Natural killer cell (primary cell): ENCODE measurements at regions not wholly inside any gene's neighbourhood (a gene's known extent, or its start where the extent isn't known, plus 50 kb on each side); places are given as distances from the start of the nearest gene placed in this dataset.

Experiments used
- ATAC-seq, 3 donors: fragments of 150-1000 bp in 2 of 3; fragments of 200-7000 bp in 1 of 3; cut with Tn5 transposase; 1 replicate in 1 of 3; 2 replicates in 2 of 3; pipeline ENCODE4 v1.10.0; 2021; ENCODE audit warnings: mild to moderate bottlenecking in 2 of 3, moderate library complexity in 2 of 3
- DNase-seq, 2 donors: peaks; one replicate each; pipeline versions ENCODE4 v3.0.0 to v3.0.0-alpha.2; 2013 to 2021; ENCODE audit warnings: mixed read lengths in 1 of 2
- H3K27ac ChIP-seq: one replicate; pipeline ENCODE4 v1.5.1; 2013; ENCODE audit warnings: mild to moderate bottlenecking, low read length
- H3K27me3 ChIP-seq: one replicate; pipeline ENCODE4 v1.6.1; 2013; ENCODE audit warnings: low read length; ENCODE audit not compliant: control insufficient read depth, insufficient read depth
- H3K36me3 ChIP-seq: one replicate; pipeline ENCODE4 v1.6.1; 2013; ENCODE audit warnings: low read length; ENCODE audit not compliant: control insufficient read depth, insufficient read depth
- H3K4me1 ChIP-seq: one replicate; pipeline ENCODE4 v1.6.1; 2013; ENCODE audit warnings: low read length; ENCODE audit not compliant: control insufficient read depth, insufficient read depth
- H3K4me3 ChIP-seq: one replicate; pipeline ENCODE4 v1.5.1; 2013; ENCODE audit warnings: low read length
- H3K9me3 ChIP-seq: one replicate; pipeline ENCODE4 v1.6.1; 2013; ENCODE audit warnings: low read length; ENCODE audit not compliant: control insufficient read depth, insufficient read depth
- H3K27ac Mint-ChIP-seq, 2 donors: one replicate each; pipeline ENCODE4 v1.8.0; 2022; ENCODE audit warnings: mild to moderate bottlenecking in 2 of 2, mixed read lengths in 2 of 2, moderate library complexity in 1 of 2
- H3K27me3 Mint-ChIP-seq, 2 donors: one replicate each; pipeline ENCODE4 v1.8.0; 2022; ENCODE audit warnings: low read depth in 2 of 2, mixed read lengths in 2 of 2
- H3K36me3 Mint-ChIP-seq: one replicate; pipeline ENCODE4 v1.8.0; 2022; ENCODE audit warnings: mixed read lengths
- H3K4me1 Mint-ChIP-seq, 2 donors: one replicate each; pipeline ENCODE4 v1.8.0; 2022; ENCODE audit warnings: mixed read lengths in 2 of 2
- H3K4me3 Mint-ChIP-seq: one replicate; pipeline ENCODE4 v1.8.0; 2022; ENCODE audit warnings: mild to moderate bottlenecking, moderate library complexity, mixed read lengths
- H3K9me3 Mint-ChIP-seq, 2 donors: one replicate each; pipeline ENCODE4 v1.8.0; 2022; ENCODE audit warnings: mixed read lengths in 2 of 2
- WGBS: methylation state at CpG from one replicate; pipeline ENCODE4 v1.1.7; 2013; ENCODE audit warnings: missing lambda C conversion rate; ENCODE audit not compliant: insufficient coverage; 5-methylcytosine and 5-hydroxymethylcytosine counted together
- intact Hi-C: fragments of 100-400 bp; cut with micrococcal nuclease; formaldehyde crosslinking; loops from one replicate; pipeline ENCODE4 v1.14.2; 2022
- TF ChIP-seq, protein P1 (sequence below): fragments of 200-600 bp; IDR thresholded peaks from one replicate; pipeline ENCODE4 v1.8.0; 2022; ENCODE audit warnings: antibody characterized with exemption

DNA sequence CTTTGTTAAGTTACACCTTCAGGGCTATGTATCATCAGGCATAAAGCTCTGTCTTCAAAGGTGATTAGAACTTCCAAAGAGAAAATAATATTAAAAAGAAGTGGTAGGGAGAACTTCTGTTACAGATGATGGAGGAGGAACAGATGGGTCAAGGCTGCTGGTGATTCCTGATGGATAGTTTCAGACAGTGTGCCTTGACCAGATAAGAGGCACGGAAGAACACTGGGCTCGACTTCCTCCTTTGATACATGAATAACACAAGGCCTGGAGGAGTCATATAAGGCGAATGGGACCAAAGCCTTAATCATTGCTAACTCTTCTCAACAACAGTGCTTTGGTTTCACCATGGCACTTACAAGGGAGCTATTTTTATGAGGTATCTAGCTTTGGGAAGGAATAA, 128.1 kb upstream of the RXFP2 start:
- no peak overlapping the region for H3K4me3 Mint-ChIP-seq
- Histone ChIP-seq H3K4me1 (no peaks in the 10 kb centered on the region), H3K4me3 (no peak overlapping the region), H3K27me3 (no peaks in the 10 kb centered on the region), H3K27ac (no peak overlapping the region), H3K9me3 (no peaks in the 10 kb centered on the region), H3K36me3 (no peaks in the 10 kb centered on the region)
- no peaks in the 10 kb centered on the region for H3K36me3 Mint-ChIP-seq
- no peak for DNase-seq
- intact Hi-C loops = no loop called here
- H3K27ac Mint-ChIP-seq = no peak overlapping the region
- H3K9me3 Mint-ChIP-seq = peaks cover 0 to 3% of the 10 kb centered on the region in 2 donors
- WGBS = 81% methylated on average over 3 of the region's 3 CpGs
- TF ChIP-seq, protein P1, sequence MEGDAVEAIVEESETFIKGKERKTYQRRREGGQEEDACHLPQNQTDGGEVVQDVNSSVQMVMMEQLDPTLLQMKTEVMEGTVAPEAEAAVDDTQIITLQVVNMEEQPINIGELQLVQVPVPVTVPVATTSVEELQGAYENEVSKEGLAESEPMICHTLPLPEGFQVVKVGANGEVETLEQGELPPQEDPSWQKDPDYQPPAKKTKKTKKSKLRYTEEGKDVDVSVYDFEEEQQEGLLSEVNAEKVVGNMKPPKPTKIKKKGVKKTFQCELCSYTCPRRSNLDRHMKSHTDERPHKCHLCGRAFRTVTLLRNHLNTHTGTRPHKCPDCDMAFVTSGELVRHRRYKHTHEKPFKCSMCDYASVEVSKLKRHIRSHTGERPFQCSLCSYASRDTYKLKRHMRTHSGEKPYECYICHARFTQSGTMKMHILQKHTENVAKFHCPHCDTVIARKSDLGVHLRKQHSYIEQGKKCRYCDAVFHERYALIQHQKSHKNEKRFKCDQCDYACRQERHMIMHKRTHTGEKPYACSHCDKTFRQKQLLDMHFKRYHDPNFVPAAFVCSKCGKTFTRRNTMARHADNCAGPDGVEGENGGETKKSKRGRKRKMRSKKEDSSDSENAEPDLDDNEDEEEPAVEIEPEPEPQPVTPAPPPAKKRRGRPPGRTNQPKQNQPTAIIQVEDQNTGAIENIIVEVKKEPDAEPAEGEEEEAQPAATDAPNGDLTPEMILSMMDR = no peak
- ATAC-seq = no peak
- no peaks in the 10 kb centered on the region for H3K27me3 Mint-ChIP-seq
- H3K4me1 Mint-ChIP-seq = peaks cover 0 to 4% of the 10 kb centered on the region in 2 donors

- H3K4me3 Mint-ChIP-seq = no peak overlapping the region
Measured at GRCh38 chr13:31614073-31614472, 125.3 kb upstream of the RXFP2 start.

GRCh38 chr13:31614704-31615103, 124.6 kb upstream of the RXFP2 start:
- peaks cover 0 to 3% of the 10 kb centered on the region in 2 donors for H3K9me3 Mint-ChIP-seq
- TF ChIP-seq, protein P1 = no peak
- H3K36me3 Mint-ChIP-seq = no peaks in the 10 kb centered on the region
- H3K27me3 Mint-ChIP-seq = no peaks in the 10 kb centered on the region
- intact Hi-C loops = no loop called here
- Histone ChIP-seq H3K36me3 (no peaks in the 10 kb centered on the region), H3K9me3 (no peaks in the 10 kb centered on the region), H3K4me3 (no peak overlapping the region), H3K4me1 (no peaks in the 10 kb centered on the region), H3K27me3 (no peaks in the 10 kb centered on the region), H3K27ac (no peak overlapping the region)
- 67% methylated on average over 1 of the region's 1 CpG for WGBS
- no peak for DNase-seq
- no peak overlapping the region for H3K27ac Mint-ChIP-seq
- ATAC-seq = no peak
- H3K4me3 Mint-ChIP-seq = no peak overlapping the region
- H3K4me1 Mint-ChIP-seq = no peaks in the 10 kb centered on the region

More at GRCh38 chr13:31614073-31614472, 125.3 kb upstream of the RXFP2 start:
- Histone ChIP-seq H3K36me3 (no peaks in the 10 kb centered on the region), H3K27me3 (no peaks in the 10 kb centered on the region), H3K9me3 (no peaks in the 10 kb centered on the region), H3K4me3 (no peak overlapping the region), H3K27ac (no peak overlapping the region), H3K4me1 (no peaks in the 10 kb centered on the region)
- ATAC-seq (no peak), DNase-seq (no peak)
- H3K4me1 Mint-ChIP-seq = no peaks in the 10 kb centered on the region
- H3K27me3 Mint-ChIP-seq = no peaks in the 10 kb centered on the region
- H3K27ac Mint-ChIP-seq = no peak overlapping the region
- TF ChIP-seq, protein P1 = no peak
- intact Hi-C loops = no loop called here
- peaks cover 0 to 3% of the 10 kb centered on the region in 2 donors for H3K9me3 Mint-ChIP-seq
- H3K36me3 Mint-ChIP-seq = no peaks in the 10 kb centered on the region
- WGBS = 95% methylated on average over 3 of the region's 3 CpGs

DNA sequence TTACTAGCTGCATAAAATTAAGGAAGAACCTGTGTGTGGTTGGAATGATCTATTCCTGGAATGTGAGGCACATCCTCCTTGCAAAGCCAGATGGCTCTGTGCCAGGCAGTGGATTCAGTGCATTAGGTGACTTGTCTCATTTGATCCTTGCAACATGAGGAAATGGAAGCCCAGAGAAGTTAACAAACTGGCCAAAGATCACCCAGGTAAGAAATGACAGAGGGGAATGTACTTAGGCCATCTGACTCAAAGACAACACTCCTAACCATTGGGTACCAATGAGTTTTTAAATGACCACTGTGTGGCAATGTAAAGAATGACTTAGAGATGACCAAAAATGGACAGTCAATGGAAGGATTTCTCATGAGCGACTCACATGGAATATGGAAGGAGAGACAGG, 114.2 kb upstream of the RXFP2 start:
- Histone ChIP-seq H3K27me3 (no peaks in the 10 kb centered on the region), H3K9me3 (no peaks in the 10 kb centered on the region), H3K36me3 (no peaks in the 10 kb centered on the region), H3K4me1 (no peaks in the 10 kb centered on the region), H3K4me3 (no peak overlapping the region), H3K27ac (no peak overlapping the region)
- intact Hi-C loops = no loop called here
- Mint-ChIP-seq H3K27me3 (peaks cover 17 to 22% of the 10 kb centered on the region in 2 donors), H3K4me3 (no peak overlapping the region), H3K9me3 (peaks cover 0 to 2% of the 10 kb centered on the region in 2 donors), H3K4me1 (no peaks in the 10 kb centered on the region), H3K27ac (no peak overlapping the region), H3K36me3 (no peaks in the 10 kb centered on the region)
- TF ChIP-seq, protein P1 = no peak
- WGBS = 95% methylated on average over 1 of the region's 1 CpG
- ATAC-seq (no peak), DNase-seq (no peak)
